H1 (cell line): ENCODE measurements at regions not wholly inside any gene's neighbourhood (a gene's known extent, or its start where the extent isn't known, plus 50 kb on each side); places are given as distances from the start of the nearest gene placed in this dataset.

Source experiments
- CTCF ChIA-PET: fragments of 300-600 bp; sonication (Branson Sonifier 250); formaldehyde crosslinking; loops from one replicate; lab custom pipeline; 2021; ENCODE audit not compliant: partially characterized antibody; lab: Charles Lee
- POLR2A ChIA-PET: fragments of 300-600 bp; sonication (Branson Sonifier 250); formaldehyde crosslinking; loops from one replicate; lab custom pipeline; 2021; ENCODE audit warnings: inconsistent platforms; ENCODE audit not compliant: partially characterized antibody; lab: Charles Lee
- DNase-seq, 2 experiments: peaks; one replicate each; pipeline versions ENCODE4 v3.0.0 to v3.0.0-alpha.2; 2010 to 2022; ENCODE audit warnings: low spot score in 2 of 2, low read depth in 1 of 2, mixed read lengths in 1 of 2
- FAIRE-seq: peaks from 2 replicates; lab custom pipeline; 2011; peaks lifted over from hg19 to GRCh38; lab: Jason Lieb, UNC
- H2AFZ ChIP-seq: 2 replicates; pipeline ENCODE4 v1.8.1; 2012; ENCODE audit warnings: low read length, inconsistent platforms
- H2AK5ac ChIP-seq: 2 replicates; pipeline ENCODE4 v1.6.1; 2013; ENCODE audit warnings: low read depth, low read length
- H2BK120ac ChIP-seq: replicated peaks from 2 replicates; pipeline ENCODE3; 2013; ENCODE audit warnings: low read depth, low read length, inconsistent platforms
- H2BK12ac ChIP-seq: 2 replicates; pipeline ENCODE4 v1.6.1; 2013; ENCODE audit warnings: low read depth, low read length
- H2BK15ac ChIP-seq: 2 replicates; pipeline ENCODE4 v1.6.1; 2013; ENCODE audit warnings: low read length
- H2BK20ac ChIP-seq: 2 replicates; pipeline ENCODE4 v1.6.1; 2013; ENCODE audit warnings: low read length
- H2BK5ac ChIP-seq: 2 replicates; pipeline ENCODE4 v1.6.1; 2013; ENCODE audit warnings: low read depth, low read length
- H3K14ac ChIP-seq: 2 replicates; pipeline ENCODE4 v1.6.1; 2013; ENCODE audit warnings: inconsistent platforms; ENCODE audit not compliant: insufficient read length
- H3K18ac ChIP-seq: 2 replicates; pipeline ENCODE4 v1.6.1; 2013; ENCODE audit warnings: low read length; ENCODE audit errors: extremely low read depth
- H3K23ac ChIP-seq: 2 replicates; pipeline ENCODE4 v1.6.1; 2013; ENCODE audit warnings: inconsistent platforms; ENCODE audit not compliant: insufficient read length
- H3K23me2 ChIP-seq: 2 replicates; pipeline ENCODE4 v1.6.1; 2013; ENCODE audit warnings: low read depth, low read length
- H3K27ac ChIP-seq: 2 replicates; pipeline ENCODE4 v1.6.1; 2011; ENCODE audit warnings: low read depth, low read length, inconsistent platforms
- H3K27me3 ChIP-seq, 4 experiments: replicated peaks in 1 of 4; 1 replicate in 1 of 4; 2 replicates in 3 of 4; pipeline versions ENCODE4 v1.6.1 to v1.8.1; 2011 to 2013; ENCODE audit warnings: low read length in 3 of 4, mild to moderate bottlenecking in 3 of 4, inconsistent platforms in 2 of 4, mixed read lengths in 2 of 4, moderate library complexity in 1 of 4; ENCODE audit not compliant: control insufficient read depth in 3 of 4, insufficient read depth in 3 of 4; ENCODE audit errors: extremely low read depth in 1 of 4
- H3K36me3 ChIP-seq, 4 experiments: 2 replicates each; pipeline versions ENCODE4 v1.6.1 to v1.8.1; 2011 to 2013; ENCODE audit warnings: mild to moderate bottlenecking in 4 of 4, low read length in 3 of 4, moderate library complexity in 2 of 4, control low read depth in 1 of 4, inconsistent platforms in 1 of 4; ENCODE audit not compliant: insufficient read depth in 4 of 4, control insufficient read depth in 2 of 4
- H3K4ac ChIP-seq: replicated peaks from 2 replicates; pipeline ENCODE3; 2013; ENCODE audit warnings: low read length, low read depth, mixed read lengths, inconsistent platforms; ENCODE audit not compliant: insufficient read length
- H3K4me1 ChIP-seq, 4 experiments: replicated peaks in 1 of 4; 1 replicate in 1 of 4; 2 replicates in 3 of 4; pipeline versions ENCODE4 v1.6.1 to v1.8.1; 2011 to 2013; ENCODE audit warnings: low read length in 3 of 4, inconsistent platforms in 2 of 4, mixed read lengths in 1 of 4; ENCODE audit not compliant: insufficient read depth in 4 of 4, control insufficient read depth in 3 of 4
- H3K4me2 ChIP-seq, 2 experiments: 2 replicates each; pipeline versions ENCODE4 v1.6.1 to v1.8.1; 2011 to 2013; ENCODE audit warnings: low read depth in 2 of 2, low read length in 2 of 2, control low read depth in 1 of 2, inconsistent platforms in 1 of 2, mild to moderate bottlenecking in 1 of 2; ENCODE audit not compliant: insufficient read depth in 1 of 2
- H3K4me3 ChIP-seq, 4 experiments: fragments of 200-600, 300-600 bp in 1 of 4; sonication (generic), shearing (Covaris generic), sonication (Bioruptor Twin) in 1 of 4; 2 replicates each; pipeline versions ENCODE4 v1.5.1 to v1.8.1; 2011 to 2016; ENCODE audit warnings: low read length in 4 of 4, low read depth in 3 of 4, control low read depth in 2 of 4, inconsistent platforms in 2 of 4, mild to moderate bottlenecking in 2 of 4, mixed read lengths in 1 of 4, moderate library complexity in 1 of 4; ENCODE audit not compliant: insufficient read depth in 2 of 4; ENCODE audit errors: extremely low read depth in 1 of 4
- H3K56ac ChIP-seq: replicated peaks from 2 replicates; pipeline ENCODE3; 2013; ENCODE audit warnings: low read depth, mild to moderate bottlenecking, mixed read lengths, low read length, inconsistent platforms; ENCODE audit not compliant: insufficient read length
- H3K79me1 ChIP-seq: 2 replicates; pipeline ENCODE4 v1.6.1; 2013; ENCODE audit warnings: low read depth, low read length, control low read depth
- H3K79me2 ChIP-seq, 2 experiments: 2 replicates each; pipeline versions ENCODE4 v1.6.1 to v1.8.1; 2012 to 2013; ENCODE audit warnings: low read length in 2 of 2, mild to moderate bottlenecking in 2 of 2, inconsistent platforms in 1 of 2; ENCODE audit not compliant: insufficient read depth in 2 of 2, control insufficient read depth in 1 of 2
- H3K9ac ChIP-seq, 4 experiments: replicated peaks in 1 of 4; 1 replicate in 1 of 4; 2 replicates in 3 of 4; pipeline versions ENCODE4 v1.6.1 to v1.8.1; 2011 to 2013; ENCODE audit warnings: low read depth in 3 of 4, low read length in 3 of 4, control low read depth in 2 of 4, mild to moderate bottlenecking in 2 of 4, moderate library complexity in 2 of 4, inconsistent platforms in 1 of 4; ENCODE audit errors: extremely low read depth in 1 of 4
- H3K9me3 ChIP-seq, 2 experiments: 2 replicates each; pipeline versions ENCODE4 v1.6.1 to v1.8.1; 2012 to 2013; ENCODE audit warnings: mild to moderate bottlenecking in 2 of 2, moderate library complexity in 2 of 2, control low read depth in 1 of 2, inconsistent platforms in 1 of 2, low read depth in 1 of 2, low read length in 1 of 2, mixed read lengths in 1 of 2; ENCODE audit not compliant: insufficient read depth in 2 of 2
- H4K20me1 ChIP-seq, 2 experiments: replicated peaks in 1 of 2; 2 replicates each; pipeline versions ENCODE3 to v1.8.1; 2011 to 2013; ENCODE audit warnings: inconsistent platforms in 2 of 2, low read length in 2 of 2, mild to moderate bottlenecking in 1 of 2; ENCODE audit not compliant: insufficient read depth in 2 of 2, control insufficient read depth in 1 of 2
- H4K5ac ChIP-seq: 2 replicates; pipeline ENCODE4 v1.6.1; 2013; ENCODE audit warnings: low read length, low read depth, mixed read lengths, inconsistent platforms; ENCODE audit not compliant: insufficient read length
- H4K8ac ChIP-seq: 2 replicates; pipeline ENCODE4 v1.8.0; 2013; ENCODE audit warnings: mild to moderate bottlenecking, moderate library complexity, low read length, inconsistent platforms; ENCODE audit not compliant: insufficient read depth; ENCODE audit errors: extremely low read depth
- H4K91ac ChIP-seq: replicated peaks from 2 replicates; pipeline ENCODE3; 2013; ENCODE audit warnings: low read length, mixed read lengths, inconsistent platforms; ENCODE audit not compliant: insufficient read length
- CBX5 ChIP-seq: fragments of 300-800, 300-1000 bp; sonication (generic); IDR thresholded peaks from 2 replicates; pipeline ENCODE4 v1.7.1; 2016; ENCODE audit warnings: antibody characterized with exemption, low read length, low read depth
- EP300 ChIP-seq, 2 experiments: IDR thresholded peaks; 1 replicate in 1 of 2; 2 replicates in 1 of 2; pipeline ENCODE4 v1.6.1; 2011 to 2012; ENCODE audit warnings: low read depth in 2 of 2, low read length in 2 of 2, mild to moderate bottlenecking in 2 of 2, borderline replicate concordance in 1 of 2, inconsistent platforms in 1 of 2, moderate library complexity in 1 of 2
- JUND ChIP-seq: IDR thresholded peaks from 2 replicates; pipeline ENCODE4 v1.6.1; 2011; ENCODE audit warnings: mild to moderate bottlenecking, improper control_type of control experiment, low read length
- POU5F1 ChIP-seq: IDR thresholded peaks from 2 replicates; pipeline ENCODE4 v1.6.1; 2011; ENCODE audit warnings: low read depth, mild to moderate bottlenecking, low read length, moderate library complexity
- RNF2 ChIP-seq: fragments of 200-900, 300-1000 bp; sonication (generic); IDR thresholded peaks from 2 replicates; pipeline ENCODE4 v1.7.1; 2016; ENCODE audit warnings: borderline replicate concordance, low read depth, mild to moderate bottlenecking, antibody characterized with exemption, low read length; ENCODE audit not compliant: poor library complexity, severe bottlenecking; ENCODE audit errors: missing control alignments
- SIX5 ChIP-seq: IDR thresholded peaks from 2 replicates; pipeline ENCODE4 v1.6.1; 2011; ENCODE audit warnings: mild to moderate bottlenecking, low read depth, low read length
- SRF ChIP-seq: IDR thresholded peaks from 2 replicates; pipeline ENCODE4 v1.6.1; 2011; ENCODE audit warnings: mild to moderate bottlenecking, low read depth, low read length, moderate library complexity
- TBP ChIP-seq: IDR thresholded peaks from 2 replicates; pipeline ENCODE4 v1.6.1; 2011; ENCODE audit warnings: low read depth, low read length, improper control_type of control experiment
- TCF12 ChIP-seq: IDR thresholded peaks from 2 replicates; pipeline ENCODE4 v1.6.1; 2011; ENCODE audit warnings: low read depth, mild to moderate bottlenecking, low read length
- YY1 ChIP-seq: IDR thresholded peaks from 2 replicates; pipeline ENCODE4 v1.6.1; 2011; ENCODE audit warnings: low read depth, mild to moderate bottlenecking, low read length
- WGBS, 2 experiments: shearing (Covaris generic) in 1 of 2; methylation state at CpG; one replicate each; pipeline versions ENCODE4 v1.1.6 to v1.1.7; 2013 to 2015; ENCODE audit warnings: low lambda C conversion rate in 2 of 2, mixed read lengths in 2 of 2, inconsistent platforms in 1 of 2, low coverage in 1 of 2, missing lambda C conversion rate in 1 of 2; ENCODE audit not compliant: insufficient replicate concordance in 2 of 2, insufficient coverage in 1 of 2, insufficient read length in 1 of 2; ENCODE audit errors: extremely low coverage in 1 of 2, missing lambda C conversion rate in 1 of 2; 5-methylcytosine and 5-hydroxymethylcytosine counted together

- no peak overlapping the region for H3K18ac ChIP-seq
- no peak overlapping the region for H4K91ac ChIP-seq
- no peaks in the 10 kb centered on the region for H4K20me1 ChIP-seq
- 83% methylated on average over 6 of the region's 6 CpGs; no CpG with 5 or more reads in 1 of the 2 experiments for WGBS, 2 experiments
- no peaks in the 10 kb centered on the region for H3K23me2 ChIP-seq
- no peak overlapping the region for H3K4me2 ChIP-seq
- no peak overlapping the region for H4K8ac ChIP-seq
- H3K23ac ChIP-seq: no peak overlapping the region
- H4K5ac ChIP-seq: no peak overlapping the region
- no peak overlapping the region for H2BK20ac ChIP-seq
- H3K36me3 ChIP-seq: no peaks in the 10 kb centered on the region
- no peaks in the 10 kb centered on the region for H3K79me1 ChIP-seq
- no peak overlapping the region for H2BK15ac ChIP-seq
- H3K4me1 ChIP-seq: no peaks in the 10 kb centered on the region
- no peak overlapping the region for H2BK12ac ChIP-seq
- POLR2A ChIA-PET: no interaction called here
- DNase-seq (no peak), FAIRE-seq (no peak)
- peak overlapping the region in 1 of 4 experiments; percentile 34; a peak in 1 of 7 replicates for H3K9ac ChIP-seq
- H3K27ac ChIP-seq: no peak overlapping the region
- H3K14ac ChIP-seq: no peak overlapping the region
- CTCF ChIA-PET: interaction anchor here (0.7 to 3.8 kb wide), 34 partner anchors 8 to 314 kb away, joined by 3 to 22 read pairs (median 4); no protein-coding TSS in a partner anchor
- no peak overlapping the region for H2AK5ac ChIP-seq
- no peak overlapping the region for H2BK120ac ChIP-seq
- no peak overlapping the region for H3K56ac ChIP-seq
- no peak overlapping the region for H3K4me3 ChIP-seq
- no peak for TF ChIP-seq TCF12
- no peak for TF ChIP-seq YY1
- no peak for TF ChIP-seq CBX5
- no peak for TF ChIP-seq RNF2
- TF ChIP-seq JUND: no peak
- TF ChIP-seq TBP: no peak
- no peak for TF ChIP-seq EP300 (IDR thresholded peaks at IDR 0.05; ENCODE audit: borderline replicate concordance in 1 of 2, low read depth in 2 of 2, low read length in 2 of 2)
- no peak for TF ChIP-seq SRF
- no peak for TF ChIP-seq POU5F1
- no peak for TF ChIP-seq SIX5
- TF ChIP-seq, all 59 proteins: peak for 0
- no peaks in the 10 kb centered on the region for H3K27me3 ChIP-seq
- no peak overlapping the region for H2AFZ ChIP-seq
- H2BK5ac ChIP-seq: no peak overlapping the region
- H3K9me3 ChIP-seq: no peaks in the 10 kb centered on the region
- no peak overlapping the region for H3K4ac ChIP-seq
- H3K79me2 ChIP-seq: no peaks in the 10 kb centered on the region
These were observed 144.1 kb downstream of the BBOX1 start for GRCh38 chr11:27184458-27185312.
